Stomach smooth muscle (tissue), 2 donors: ENCODE measurements at regions not wholly inside any gene's neighbourhood (a gene's known extent, or its start where the extent isn't known, plus 50 kb on each side); places are given as distances from the start of the nearest gene placed in this dataset.
"Not testable (repeated sequence)": the region's sequence is repeated elsewhere in the genome, so short reads cannot be mapped to it uniquely, and the experiment has no call there.

Experiments
- H3K27ac ChIP-seq: one replicate; pipeline ENCODE4 v1.7.0; 2013; ENCODE audit warnings: mild to moderate bottlenecking, low read length, inconsistent platforms
- H3K27me3 ChIP-seq, 2 donors: one replicate each; pipeline ENCODE4 v1.7.0; 2013; ENCODE audit warnings: low read length in 2 of 2; ENCODE audit not compliant: insufficient read depth in 2 of 2, control insufficient read depth in 1 of 2
- H3K36me3 ChIP-seq, 2 donors: one replicate each; pipeline ENCODE4 v1.7.0; 2013; ENCODE audit warnings: low read length in 2 of 2; ENCODE audit not compliant: control insufficient read depth in 2 of 2, insufficient read depth in 2 of 2
- H3K4me1 ChIP-seq: one replicate; pipeline ENCODE4 v1.7.0; 2013; ENCODE audit warnings: low read length; ENCODE audit not compliant: control insufficient read depth, insufficient read depth
- H3K4me3 ChIP-seq, 2 donors: one replicate each; pipeline ENCODE4 v1.7.0; 2013; ENCODE audit warnings: low read length in 2 of 2
- H3K9ac ChIP-seq, 2 donors: one replicate each; pipeline ENCODE4 v1.7.0; 2013; ENCODE audit warnings: low read length in 2 of 2, mild to moderate bottlenecking in 1 of 2
- H3K9me3 ChIP-seq, 2 donors: one replicate each; pipeline ENCODE4 v1.7.0; 2013; ENCODE audit warnings: low read length in 2 of 2; ENCODE audit not compliant: control insufficient read depth in 2 of 2
- donor health status: healthy.
- donor health status: Pancreatic carcinoma.

- not testable (repeated sequence) for H3K4me3 ChIP-seq
These were observed 316.3 kb downstream of the MAN2A1 start for GRCh38 chr5:110005907-110006562.

DNA sequence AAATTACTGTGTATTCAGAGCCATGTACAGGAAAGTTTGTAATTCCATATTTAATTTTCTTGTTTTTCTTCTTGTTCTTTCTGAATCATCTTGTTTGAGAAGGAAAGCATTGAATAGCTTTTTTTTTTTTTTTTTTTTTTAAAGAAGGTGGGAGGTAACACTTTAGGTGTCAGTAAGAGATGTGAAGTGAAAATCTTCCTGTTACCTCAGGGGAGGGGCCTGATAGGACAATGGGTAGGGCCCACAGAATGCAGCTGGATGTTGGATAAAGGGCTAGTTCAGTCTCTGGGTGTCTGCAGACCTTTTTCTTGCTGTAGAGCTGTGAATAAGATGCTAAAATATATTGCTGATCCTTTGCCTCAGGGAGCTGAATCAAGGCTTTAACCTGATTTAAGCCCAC lies 317.4 kb downstream of the MAN2A1 start:
- Histone ChIP-seq H3K9ac (no peak overlapping the region), H3K27ac (no peak overlapping the region), H3K4me3 (no peak overlapping the region), H3K27me3 (no peaks in the 10 kb centered on the region), H3K9me3 (no peaks in the 10 kb centered on the region), H3K4me1 (no peaks in the 10 kb centered on the region), H3K36me3 (no peaks in the 10 kb centered on the region)

More at GRCh38 chr5:110005907-110006562, 316.3 kb downstream of the MAN2A1 start:
- H3K27me3 ChIP-seq, H3K36me3 ChIP-seq, H3K4me1 ChIP-seq, H3K9ac ChIP-seq, H3K27ac ChIP-seq, H3K9me3 ChIP-seq: not testable (repeated sequence)

DNA sequence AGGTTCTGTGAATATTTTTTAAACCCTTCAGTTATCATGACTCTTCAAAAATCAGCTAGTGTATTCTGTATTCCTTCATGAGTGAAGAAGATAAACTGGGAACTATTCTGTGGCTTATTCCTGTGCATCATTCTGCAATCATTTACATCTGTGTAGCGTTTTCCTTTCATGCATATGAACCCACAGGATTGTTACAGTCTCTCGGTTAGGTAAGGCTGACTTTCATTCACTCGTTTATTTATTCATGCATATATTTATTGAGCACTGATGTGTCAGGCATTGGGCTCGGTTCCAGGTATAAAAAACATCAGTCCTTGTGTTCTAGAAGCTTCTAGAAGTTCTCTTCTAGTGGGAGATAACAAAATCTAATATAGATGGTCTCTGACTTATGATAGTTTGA lies 318.4 kb downstream of the MAN2A1 start:
- H3K9ac ChIP-seq: no peak overlapping the region
- H3K9me3 ChIP-seq: no peaks in the 10 kb centered on the region
- no peaks in the 10 kb centered on the region for H3K4me1 ChIP-seq
- no peaks in the 10 kb centered on the region for H3K36me3 ChIP-seq
- H3K4me3 ChIP-seq: no peak overlapping the region
- H3K27me3 ChIP-seq: no peaks in the 10 kb centered on the region
- H3K27ac ChIP-seq: no peak overlapping the region

DNA sequence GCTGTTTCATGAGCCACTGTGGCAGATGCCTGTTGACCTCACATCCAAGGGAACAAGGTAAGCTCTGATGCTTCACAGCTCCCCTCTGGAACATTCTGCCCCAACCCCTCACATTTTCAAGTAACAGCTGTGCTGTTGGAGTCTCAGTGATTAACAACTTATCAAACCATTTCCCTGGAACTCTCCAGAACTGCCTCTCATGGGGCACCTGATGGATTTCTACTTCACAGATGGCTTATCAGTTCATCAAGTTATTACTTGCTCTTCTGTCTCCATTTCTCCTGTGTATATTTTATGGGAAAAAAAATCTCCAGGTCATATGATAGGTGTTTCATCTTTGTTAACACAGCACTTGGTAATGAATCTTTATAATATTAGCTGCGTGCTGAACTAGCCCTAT lies 322.4 kb downstream of the MAN2A1 start:
- H3K27me3 ChIP-seq: no peaks in the 10 kb centered on the region

DNA sequence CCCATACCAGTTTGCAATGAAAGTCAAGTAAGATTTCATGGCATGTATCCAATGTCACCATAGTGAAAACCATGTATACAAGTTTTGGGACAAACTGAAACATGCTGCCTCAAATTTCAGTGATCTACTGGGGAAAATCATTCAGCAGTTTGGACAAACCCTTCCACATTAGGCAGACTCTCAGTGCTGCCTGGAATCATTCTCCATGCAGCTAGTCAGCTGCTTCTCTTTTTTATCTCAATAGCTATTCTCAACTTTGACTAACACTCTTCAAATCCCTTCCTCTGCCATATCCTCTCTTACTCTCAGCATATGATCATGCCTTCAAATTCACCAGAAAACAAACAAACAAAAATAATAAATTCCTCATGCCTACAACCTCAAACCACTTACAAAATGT lies 323.3 kb downstream of the MAN2A1 start:
- no peak overlapping the region for H3K27ac ChIP-seq
- no peaks in the 10 kb centered on the region for H3K9me3 ChIP-seq
- no peak overlapping the region for H3K4me3 ChIP-seq
- no peaks in the 10 kb centered on the region for H3K4me1 ChIP-seq
- no peaks in the 10 kb centered on the region for H3K36me3 ChIP-seq
- no peaks in the 10 kb centered on the region for H3K27me3 ChIP-seq
- no peak overlapping the region for H3K9ac ChIP-seq

More for the DNA sequence above, 322.4 kb downstream of the MAN2A1 start:
- Histone ChIP-seq H3K9me3 (no peaks in the 10 kb centered on the region), H3K4me3 (no peak overlapping the region), H3K36me3 (no peaks in the 10 kb centered on the region), H3K9ac (no peak overlapping the region), H3K4me1 (no peaks in the 10 kb centered on the region), H3K27ac (no peak overlapping the region)

DNA sequence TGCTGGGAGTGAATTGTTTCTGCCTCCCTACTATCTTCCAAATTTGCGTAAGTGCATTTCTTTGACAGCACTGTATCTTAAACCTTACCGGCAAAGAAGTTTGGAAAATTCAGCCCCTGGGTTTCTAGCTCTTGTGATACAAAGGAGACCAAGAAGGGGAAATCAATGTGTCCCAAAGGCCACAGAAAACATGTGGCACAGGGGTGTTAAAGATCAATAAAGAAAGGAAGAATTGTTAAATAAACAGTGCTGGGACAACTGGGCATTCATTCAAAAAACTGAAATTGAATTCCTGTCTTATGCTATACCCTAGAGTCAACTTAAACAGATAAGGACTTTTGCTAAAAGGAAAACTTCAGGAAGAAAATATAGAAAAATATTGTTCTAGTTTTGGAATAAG lies 328.1 kb downstream of the MAN2A1 start:
- no peaks in the 10 kb centered on the region for H3K36me3 ChIP-seq
- no peaks in the 10 kb centered on the region for H3K4me1 ChIP-seq
- H3K4me3 ChIP-seq: no peak overlapping the region
- H3K27me3 ChIP-seq: no peaks in the 10 kb centered on the region
- no peak overlapping the region for H3K9ac ChIP-seq
- no peaks in the 10 kb centered on the region for H3K9me3 ChIP-seq
- no peak overlapping the region for H3K27ac ChIP-seq

GRCh38 chr5:110018509-110018908 lies 328.8 kb downstream of the MAN2A1 start:
- no peak overlapping the region for H3K4me3 ChIP-seq
- H3K9me3 ChIP-seq: no peaks in the 10 kb centered on the region
- no peaks in the 10 kb centered on the region for H3K4me1 ChIP-seq
- H3K27ac ChIP-seq: no peak overlapping the region
- no peaks in the 10 kb centered on the region for H3K27me3 ChIP-seq
- no peaks in the 10 kb centered on the region for H3K36me3 ChIP-seq
- H3K9ac ChIP-seq: no peak overlapping the region

GRCh38 chr5:110019119-110019518 lies 329.4 kb downstream of the MAN2A1 start:
- Histone ChIP-seq H3K4me1 (no peaks in the 10 kb centered on the region), H3K4me3 (no peak overlapping the region), H3K36me3 (no peaks in the 10 kb centered on the region)

GRCh38 chr5:110019780-110020179 lies 330.1 kb downstream of the MAN2A1 start:
- no peaks in the 10 kb centered on the region for H3K4me1 ChIP-seq
- H3K27ac ChIP-seq: no peak overlapping the region
- no peaks in the 10 kb centered on the region for H3K9me3 ChIP-seq
- H3K4me3 ChIP-seq: no peak overlapping the region
- H3K36me3 ChIP-seq: no peaks in the 10 kb centered on the region
- no peak overlapping the region for H3K9ac ChIP-seq
- H3K27me3 ChIP-seq: no peaks in the 10 kb centered on the region

More at GRCh38 chr5:110019119-110019518, 329.4 kb downstream of the MAN2A1 start:
- no peaks in the 10 kb centered on the region for H3K9me3 ChIP-seq
- no peak overlapping the region for H3K27ac ChIP-seq
- H3K9ac ChIP-seq: no peak overlapping the region
- H3K27me3 ChIP-seq: no peaks in the 10 kb centered on the region

DNA sequence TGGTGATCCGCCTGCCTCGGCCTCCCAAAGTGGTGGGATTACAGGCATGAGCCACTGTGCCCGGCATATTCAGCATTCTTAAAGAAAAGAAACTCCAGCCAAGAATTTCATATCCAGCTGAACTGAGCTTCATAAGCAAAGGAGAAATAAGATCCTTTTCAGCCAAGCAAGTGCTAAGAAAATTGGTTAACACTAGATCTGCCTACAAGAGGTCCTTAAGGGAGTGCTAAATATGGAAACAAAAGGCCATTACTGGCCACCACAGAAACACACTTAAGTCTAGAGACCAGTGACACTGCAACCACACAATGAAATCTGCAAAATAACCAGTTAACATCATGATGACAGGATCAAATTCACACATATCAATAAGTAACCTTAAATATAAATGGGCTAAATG lies 331.5 kb downstream of the MAN2A1 start:
- Histone ChIP-seq H3K9ac (no peak overlapping the region), H3K9me3 (no peaks in the 10 kb centered on the region), H3K27ac (no peak overlapping the region), H3K36me3 (no peaks in the 10 kb centered on the region), H3K4me3 (no peak overlapping the region), H3K27me3 (no peaks in the 10 kb centered on the region), H3K4me1 (no peaks in the 10 kb centered on the region)

- Histone ChIP-seq H3K9me3 (no peaks in the 10 kb centered on the region), H3K27ac (no peak overlapping the region), H3K27me3 (no peaks in the 10 kb centered on the region), H3K4me1 (no peaks in the 10 kb centered on the region), H3K4me3 (no peak overlapping the region), H3K9ac (no peak overlapping the region), H3K36me3 (no peaks in the 10 kb centered on the region)
These were observed 335.4 kb downstream of the MAN2A1 start for GRCh38 chr5:110025160-110025559.
